Neural progenitor cell (in vitro differentiated cells): ENCODE measurements at regions not wholly inside any gene's neighbourhood (a gene's known extent, or its start where the extent isn't known, plus 50 kb on each side); places are given as distances from the start of the nearest gene placed in this dataset.

ENCODE experiments used
- EZH2 ChIP-seq: fragments of 200-600 bp; sonication (generic); IDR thresholded peaks from 2 replicates; pipeline ENCODE4 v1.6.1; 2017; ENCODE audit warnings: antibody characterized with exemption, mild to moderate bottlenecking, moderate library complexity
- TF ChIP-seq, protein P1 (sequence below): fragments of 200-600 bp; sonication (generic); IDR thresholded peaks from 2 replicates; pipeline ENCODE4 v1.5.1; 2017; ENCODE audit warnings: antibody characterized with exemption, mild to moderate bottlenecking

DNA sequence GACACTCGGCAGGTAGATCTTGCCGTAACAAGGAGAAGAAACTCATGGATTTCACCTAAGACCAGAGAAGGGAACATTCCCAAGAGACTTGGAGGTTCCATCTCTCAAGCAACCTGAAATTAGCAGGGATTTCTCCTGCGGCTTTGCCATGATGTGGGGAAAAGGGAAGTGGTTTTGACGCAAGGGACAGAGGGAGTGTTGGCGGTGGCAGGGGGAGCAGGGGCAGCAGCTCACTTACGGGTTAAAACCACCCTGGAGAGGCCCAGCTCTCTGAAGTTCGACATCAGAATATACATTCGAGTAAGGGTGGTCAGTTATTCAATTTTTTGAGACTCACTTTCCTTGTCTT lies 76.1 kb upstream of the POMP start:
- TF ChIP-seq, protein P1, sequence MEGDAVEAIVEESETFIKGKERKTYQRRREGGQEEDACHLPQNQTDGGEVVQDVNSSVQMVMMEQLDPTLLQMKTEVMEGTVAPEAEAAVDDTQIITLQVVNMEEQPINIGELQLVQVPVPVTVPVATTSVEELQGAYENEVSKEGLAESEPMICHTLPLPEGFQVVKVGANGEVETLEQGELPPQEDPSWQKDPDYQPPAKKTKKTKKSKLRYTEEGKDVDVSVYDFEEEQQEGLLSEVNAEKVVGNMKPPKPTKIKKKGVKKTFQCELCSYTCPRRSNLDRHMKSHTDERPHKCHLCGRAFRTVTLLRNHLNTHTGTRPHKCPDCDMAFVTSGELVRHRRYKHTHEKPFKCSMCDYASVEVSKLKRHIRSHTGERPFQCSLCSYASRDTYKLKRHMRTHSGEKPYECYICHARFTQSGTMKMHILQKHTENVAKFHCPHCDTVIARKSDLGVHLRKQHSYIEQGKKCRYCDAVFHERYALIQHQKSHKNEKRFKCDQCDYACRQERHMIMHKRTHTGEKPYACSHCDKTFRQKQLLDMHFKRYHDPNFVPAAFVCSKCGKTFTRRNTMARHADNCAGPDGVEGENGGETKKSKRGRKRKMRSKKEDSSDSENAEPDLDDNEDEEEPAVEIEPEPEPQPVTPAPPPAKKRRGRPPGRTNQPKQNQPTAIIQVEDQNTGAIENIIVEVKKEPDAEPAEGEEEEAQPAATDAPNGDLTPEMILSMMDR: no peak
- no peak for TF ChIP-seq EZH2
